NCI-H146 (cell line): ENCODE measurements at regions not wholly inside any gene's neighbourhood (a gene's known extent, or its start where the extent isn't known, plus 50 kb on each side); places are given as distances from the start of the nearest gene placed in this dataset.

Source experiments
- DNase-seq: peaks from one replicate; lab custom pipeline; 2025; lab: John Stamatoyannopoulos, UW

GRCh38 chr5:125558466-125558865 lies 812.0 kb upstream of the ZNF608 start:
- no peak for DNase-seq

GRCh38 chr5:125559296-125559695 lies 812.9 kb upstream of the ZNF608 start:
- no peak for DNase-seq

- DNase-seq: no peak
Observed at GRCh38 chr5:125560476-125561225, 814.2 kb upstream of the ZNF608 start.

- DNase-seq: no peak
Observed at GRCh38 chr5:125564317-125564975, 818.0 kb upstream of the ZNF608 start.

- DNase-seq: no peak
Observed at GRCh38 chr5:125574491-125575044, 828.1 kb upstream of the ZNF608 start.

- no peak for DNase-seq
Observed at GRCh38 chr5:125575171-125575890, 828.9 kb upstream of the ZNF608 start.

GRCh38 chr5:125575891-125576505 lies 829.6 kb upstream of the ZNF608 start:
- DNase-seq: peak; percentile 76

GRCh38 chr5:125576822-125577221 lies 830.4 kb upstream of the ZNF608 start:
- no peak for DNase-seq

- DNase-seq: no peak
Observed at GRCh38 chr5:125578551-125578950, 832.1 kb upstream of the ZNF608 start.

- no peak for DNase-seq
Observed at GRCh38 chr5:125579182-125579581, 832.7 kb upstream of the ZNF608 start.

GRCh38 chr5:125581311-125581710 lies 834.9 kb upstream of the ZNF608 start:
- DNase-seq: no peak

GRCh38 chr5:125582352-125582751 lies 835.9 kb upstream of the ZNF608 start:
- DNase-seq: no peak

- no peak for DNase-seq
Observed at GRCh38 chr5:125583321-125584139, 837.1 kb upstream of the ZNF608 start.

- no peak for DNase-seq
Observed at GRCh38 chr5:125584140-125584520, 837.7 kb upstream of the ZNF608 start.

GRCh38 chr5:125587631-125588030 lies 835.6 kb upstream of the GRAMD2B start:
- no peak for DNase-seq

GRCh38 chr5:125592856-125593255 lies 830.4 kb upstream of the GRAMD2B start:
- no peak for DNase-seq

GRCh38 chr5:125595095-125595494 lies 828.1 kb upstream of the GRAMD2B start:
- no peak for DNase-seq

- no peak for DNase-seq
Observed at GRCh38 chr5:125595845-125596244, 827.4 kb upstream of the GRAMD2B start.

GRCh38 chr5:125597338-125597737 lies 825.9 kb upstream of the GRAMD2B start:
- DNase-seq: no peak

- no peak for DNase-seq
Observed at GRCh38 chr5:125600559-125600958, 822.6 kb upstream of the GRAMD2B start.

- DNase-seq: no peak
Observed at GRCh38 chr5:125602184-125602583, 821.0 kb upstream of the GRAMD2B start.
